Limb (tissue), 2 donors: ENCODE measurements at regions not wholly inside any gene's neighbourhood (a gene's known extent, or its start where the extent isn't known, plus 50 kb on each side); places are given as distances from the start of the nearest gene placed in this dataset.
"Not testable (repeated sequence)": the region's sequence is repeated elsewhere in the genome, so short reads cannot be mapped to it uniquely, and the experiment has no call there.

ENCODE experiments used
- DNase-seq, 2 donors: peaks; one replicate each; pipeline ENCODE4 v3.0.0-alpha.2; 2016; ENCODE audit errors: extremely low spot score in 2 of 2

- DNase-seq: no peak
Measured at GRCh38 chr16:58906981-58907715, 173.0 kb upstream of the GOT2 start.

- DNase-seq: no peak
Measured at GRCh38 chr16:58904291-58904690, 170.2 kb upstream of the GOT2 start.

GRCh38 chr16:58889516-58889915, 155.4 kb upstream of the GOT2 start:
- DNase-seq: no peak

- DNase-seq: no peak
Measured at GRCh38 chr16:58885528-58886170, 151.5 kb upstream of the GOT2 start.

- DNase-seq: no peak
Measured at GRCh38 chr16:58884141-58884540, 150.0 kb upstream of the GOT2 start.

GRCh38 chr16:58883131-58883530, 149.0 kb upstream of the GOT2 start:
- DNase-seq: no peak

GRCh38 chr16:58882292-58882691, 148.2 kb upstream of the GOT2 start:
- no peak for DNase-seq

- DNase-seq: not testable (repeated sequence)
Measured at GRCh38 chr16:58878641-58879040, 144.5 kb upstream of the GOT2 start.

- DNase-seq: no peak
Measured at GRCh38 chr16:58866935-58867334, 132.8 kb upstream of the GOT2 start.

- DNase-seq: no peak
Measured at GRCh38 chr16:58863761-58864160, 129.6 kb upstream of the GOT2 start.

- DNase-seq: no peak
Measured at GRCh38 chr16:58863042-58863441, 128.9 kb upstream of the GOT2 start.

- DNase-seq: no peak
Measured at GRCh38 chr16:58862334-58863021, 128.4 kb upstream of the GOT2 start.

GRCh38 chr16:58859958-58860669, 126.0 kb upstream of the GOT2 start:
- no peak for DNase-seq

GRCh38 chr16:58858577-58858976, 124.5 kb upstream of the GOT2 start:
- not testable (repeated sequence) for DNase-seq

GRCh38 chr16:58855291-58855863, 121.3 kb upstream of the GOT2 start:
- DNase-seq: no peak

- DNase-seq: no peak
Measured at GRCh38 chr16:58853854-58854791, 120.0 kb upstream of the GOT2 start.

GRCh38 chr16:58850678-58851020, 116.5 kb upstream of the GOT2 start:
- no peak for DNase-seq

GRCh38 chr16:58850019-58850677, 116.0 kb upstream of the GOT2 start:
- no peak for DNase-seq

GRCh38 chr16:58848662-58849002, 114.5 kb upstream of the GOT2 start:
- DNase-seq: no peak
